ENCODE measurements at regions not wholly inside any gene's neighbourhood (a gene's known extent, or its start where the extent isn't known, plus 50 kb on each side); places are given as distances from the start of the nearest gene placed in this dataset.

DNA sequence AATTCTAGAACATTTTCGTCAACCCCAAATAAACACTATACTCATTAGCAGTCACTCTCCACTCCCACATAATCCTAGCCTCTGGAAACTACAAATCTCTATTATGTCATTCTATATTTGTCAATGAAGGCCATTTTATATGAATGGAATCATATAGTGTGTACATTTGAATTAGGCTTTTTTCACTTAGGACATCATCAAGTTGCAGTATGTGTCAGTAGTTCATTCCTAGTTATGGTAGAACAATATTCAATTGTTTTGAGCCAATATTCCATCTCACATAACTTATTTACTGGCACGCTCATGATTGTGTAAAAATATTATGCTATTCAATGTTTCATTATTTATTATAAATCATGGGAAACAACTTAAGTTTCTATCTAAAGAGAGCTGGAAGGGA lies 1610.4 kb upstream of the MIR17HG start:
- TF ChIP-seq POLR2A (IDR thresholded peaks at IDR 0.05) (no peak), POLR2AphosphoS5 (IDR thresholded peaks at IDR 0.05; ENCODE audit: insufficient read depth in 1 of 2, low read depth in 1 of 2) (no peak)
- TF ChIP-seq, protein P1, sequence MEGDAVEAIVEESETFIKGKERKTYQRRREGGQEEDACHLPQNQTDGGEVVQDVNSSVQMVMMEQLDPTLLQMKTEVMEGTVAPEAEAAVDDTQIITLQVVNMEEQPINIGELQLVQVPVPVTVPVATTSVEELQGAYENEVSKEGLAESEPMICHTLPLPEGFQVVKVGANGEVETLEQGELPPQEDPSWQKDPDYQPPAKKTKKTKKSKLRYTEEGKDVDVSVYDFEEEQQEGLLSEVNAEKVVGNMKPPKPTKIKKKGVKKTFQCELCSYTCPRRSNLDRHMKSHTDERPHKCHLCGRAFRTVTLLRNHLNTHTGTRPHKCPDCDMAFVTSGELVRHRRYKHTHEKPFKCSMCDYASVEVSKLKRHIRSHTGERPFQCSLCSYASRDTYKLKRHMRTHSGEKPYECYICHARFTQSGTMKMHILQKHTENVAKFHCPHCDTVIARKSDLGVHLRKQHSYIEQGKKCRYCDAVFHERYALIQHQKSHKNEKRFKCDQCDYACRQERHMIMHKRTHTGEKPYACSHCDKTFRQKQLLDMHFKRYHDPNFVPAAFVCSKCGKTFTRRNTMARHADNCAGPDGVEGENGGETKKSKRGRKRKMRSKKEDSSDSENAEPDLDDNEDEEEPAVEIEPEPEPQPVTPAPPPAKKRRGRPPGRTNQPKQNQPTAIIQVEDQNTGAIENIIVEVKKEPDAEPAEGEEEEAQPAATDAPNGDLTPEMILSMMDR (IDR thresholded peaks at IDR 0.05), result no peak

Measured in vagina (tissue), 2 donors.